ENCODE measurements at regions not wholly inside any gene's neighbourhood (a gene's known extent, or its start where the extent isn't known, plus 50 kb on each side); places are given as distances from the start of the nearest gene placed in this dataset.

DNA sequence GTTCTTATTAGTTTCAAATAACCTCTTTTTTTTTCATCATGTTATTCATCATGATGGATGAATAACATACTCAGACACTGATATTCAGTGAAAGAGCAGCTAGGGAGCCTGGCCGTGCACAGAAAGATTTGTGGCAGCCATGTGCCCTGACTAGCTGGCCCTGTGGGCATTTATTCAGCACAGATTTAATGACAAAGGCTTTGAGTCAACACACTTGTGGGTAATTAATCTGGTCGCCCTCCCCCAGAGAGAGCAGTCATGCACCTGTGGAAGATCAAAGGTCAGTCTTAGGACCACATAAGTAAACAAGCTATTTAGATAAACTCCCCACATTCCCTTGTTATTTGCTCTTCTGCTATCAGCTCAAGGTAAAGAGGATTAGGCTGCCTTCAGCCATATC, 153.2 kb upstream of the HMCN1 start:
- DNase-seq (ENCODE audit: low read depth): no peak

DNA sequence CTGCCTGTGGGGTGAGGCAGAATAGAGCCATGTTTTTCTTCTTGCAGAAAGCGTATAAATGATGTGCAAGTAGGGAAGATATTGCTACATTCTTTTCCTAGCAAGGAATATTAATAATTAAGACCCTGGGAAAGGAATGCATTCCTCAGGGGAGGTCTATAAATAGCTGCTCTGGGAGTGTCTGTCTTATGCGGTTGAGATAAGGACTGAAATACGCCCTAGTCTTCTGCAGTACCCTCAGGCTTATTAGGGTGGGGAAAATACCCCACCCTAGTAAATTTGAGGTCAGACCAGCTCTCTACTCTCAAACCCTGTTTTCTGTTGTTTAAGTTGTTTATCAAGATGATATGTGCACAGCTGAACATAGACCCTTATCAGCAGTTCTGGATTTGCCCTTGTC, 155.9 kb upstream of the HMCN1 start:
- DNase-seq (ENCODE audit: low read depth): no peak

- DNase-seq (ENCODE audit: low read depth): no peak
Observed at GRCh38 chr1:185574139-185574875, 159.9 kb upstream of the HMCN1 start.

DNA sequence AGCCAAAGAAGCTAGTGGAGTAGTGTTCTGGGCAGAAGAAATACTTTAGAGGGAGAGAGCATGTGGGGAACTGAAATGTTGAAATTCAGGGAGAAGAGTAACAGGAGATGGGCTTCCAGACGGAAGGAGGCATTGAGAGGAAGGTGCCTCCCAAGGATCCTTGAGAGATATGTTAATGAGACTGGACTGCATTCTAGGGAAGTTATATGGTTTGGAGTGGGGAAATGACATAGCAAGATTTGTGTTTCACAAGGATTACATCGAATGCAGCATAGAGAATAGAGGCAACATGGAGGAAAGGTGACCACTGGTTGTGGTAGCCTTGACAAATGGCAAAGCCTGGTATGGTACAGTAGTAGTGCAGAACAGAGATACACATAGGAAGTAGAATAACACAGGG, 160.5 kb upstream of the HMCN1 start:
- DNase-seq (ENCODE audit: low read depth): no peak

DNA sequence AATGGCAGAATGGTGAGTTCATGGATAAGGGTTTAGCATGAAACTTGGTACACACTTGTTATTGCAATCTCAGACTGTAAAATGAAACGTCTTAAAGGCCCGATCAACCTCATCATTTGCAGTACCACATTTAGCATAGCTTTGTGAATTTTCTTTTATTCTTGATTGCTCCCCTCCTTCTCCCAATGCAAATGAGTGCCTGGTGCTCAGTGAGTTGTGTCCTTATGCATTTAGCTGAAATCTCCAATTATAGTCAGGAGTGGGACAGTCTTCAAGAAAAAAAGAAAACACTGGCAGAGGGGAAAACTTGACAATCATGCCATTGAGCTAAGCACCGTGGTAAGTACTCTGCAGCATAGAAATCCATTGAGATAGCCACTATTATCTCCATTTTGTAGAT, 161.0 kb upstream of the HMCN1 start:
- DNase-seq (ENCODE audit: low read depth): no peak

GRCh38 chr1:185570962-185571361, 163.2 kb upstream of the HMCN1 start:
- no peak for DNase-seq (ENCODE audit: low read depth)

- no peak for DNase-seq (ENCODE audit: low read depth)
Observed at GRCh38 chr1:185568155-185569123, 165.8 kb upstream of the HMCN1 start.

DNA sequence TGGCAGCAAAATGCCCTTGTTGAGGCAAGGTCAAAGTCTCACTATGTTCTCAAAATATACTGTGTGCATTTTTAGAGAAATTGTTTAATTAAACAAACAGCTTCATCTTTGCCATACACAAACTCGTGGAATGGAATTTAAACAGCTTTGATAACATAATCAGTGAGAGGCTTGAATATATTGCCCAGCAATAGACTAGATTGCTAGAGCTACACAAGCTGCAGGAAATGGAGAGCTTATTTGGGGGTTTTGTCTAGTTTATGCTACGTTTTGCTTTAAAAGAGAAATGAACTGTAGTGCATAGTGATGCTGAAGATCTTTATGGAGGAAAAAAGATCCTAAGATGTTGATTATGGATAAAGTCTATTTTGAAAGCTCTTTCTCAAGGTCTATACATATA, 166.8 kb upstream of the HMCN1 start:
- DNase-seq (ENCODE audit: low read depth): no peak

- DNase-seq (ENCODE audit: low read depth): no peak
Observed at GRCh38 chr1:185566995-185567394, 167.2 kb upstream of the HMCN1 start.

- no peak for DNase-seq (ENCODE audit: low read depth)
Observed at GRCh38 chr1:185565302-185565701, 168.9 kb upstream of the HMCN1 start.

GRCh38 chr1:185564816-185565215, 169.4 kb upstream of the HMCN1 start:
- DNase-seq (ENCODE audit: low read depth): no peak

- DNase-seq (ENCODE audit: low read depth): no peak
Observed at GRCh38 chr1:185562461-185563359, 171.5 kb upstream of the HMCN1 start.

- no peak for DNase-seq (ENCODE audit: low read depth)
Observed at GRCh38 chr1:185561629-185562028, 172.6 kb upstream of the HMCN1 start.

DNA sequence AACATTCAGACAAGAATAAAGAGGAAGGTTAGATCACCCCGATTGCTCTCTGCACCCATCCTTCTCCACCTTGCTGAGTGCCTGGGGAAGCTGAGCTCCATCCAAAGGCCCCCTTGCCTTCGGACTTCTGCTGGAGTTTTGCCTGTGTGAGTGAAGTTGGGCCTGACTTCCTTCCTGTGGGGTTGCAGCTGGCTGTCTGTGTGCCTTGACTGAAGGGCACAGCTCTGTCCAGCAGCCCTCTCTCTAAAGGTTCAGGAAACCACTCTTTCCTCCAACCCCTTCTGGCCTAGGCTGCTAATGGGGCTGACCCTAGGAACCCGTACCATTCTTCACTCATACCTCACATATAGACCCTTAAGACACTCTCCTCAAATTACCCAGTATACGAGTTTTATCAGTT, 173.4 kb upstream of the HMCN1 start:
- DNase-seq (ENCODE audit: low read depth): no peak

DNA sequence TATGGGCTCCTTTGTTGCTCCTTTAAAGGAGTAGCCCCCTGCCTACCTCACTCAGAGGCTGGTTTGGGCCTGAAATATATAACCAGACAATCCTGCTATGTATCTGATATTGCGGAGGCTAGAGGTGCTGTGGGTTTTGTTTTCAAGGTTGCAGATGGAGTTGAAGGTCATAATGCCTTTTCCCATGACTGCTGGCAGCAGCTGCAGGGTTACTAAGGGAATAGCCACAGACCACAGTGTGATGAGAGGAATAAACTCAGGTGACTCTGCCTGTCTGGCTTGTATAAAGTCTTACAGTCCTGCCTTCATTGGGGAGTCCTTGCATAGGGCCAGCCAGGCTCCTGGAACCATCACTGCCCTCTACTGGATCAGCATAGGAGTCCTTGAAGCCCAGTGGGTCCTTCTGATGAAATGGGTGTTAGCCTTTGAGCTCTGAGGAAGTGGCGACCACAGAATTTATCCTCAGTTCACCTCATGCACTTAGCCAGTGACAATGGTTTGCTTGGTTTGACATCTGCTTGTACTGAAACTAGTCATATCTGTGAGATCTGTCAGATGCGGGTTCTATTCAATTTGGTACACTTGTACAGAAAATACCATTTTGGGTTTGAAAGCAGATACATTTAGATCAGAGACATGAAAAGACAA, 174.4 kb upstream of the HMCN1 start:
- DNase-seq (ENCODE audit: low read depth): no peak

DNA sequence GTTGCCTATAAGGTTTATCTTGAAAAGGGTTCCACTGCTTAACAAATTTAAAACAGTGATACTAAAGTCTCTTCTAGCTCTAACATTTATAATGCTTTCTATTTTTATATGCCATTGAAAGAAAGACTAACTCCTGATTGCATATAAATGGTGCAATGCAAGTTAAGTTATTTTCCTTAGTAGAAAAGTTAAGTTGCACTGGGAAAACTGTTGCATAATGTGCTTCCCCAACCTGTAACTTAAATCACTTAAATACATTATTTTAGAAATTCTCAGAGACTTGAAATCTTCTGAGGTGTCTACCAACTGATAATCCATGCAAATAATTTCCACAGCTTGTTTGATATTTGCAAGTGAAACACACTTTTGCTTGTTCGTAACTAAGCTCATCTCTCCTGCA, 175.0 kb upstream of the HMCN1 start:
- no peak for DNase-seq (ENCODE audit: low read depth)

DNA sequence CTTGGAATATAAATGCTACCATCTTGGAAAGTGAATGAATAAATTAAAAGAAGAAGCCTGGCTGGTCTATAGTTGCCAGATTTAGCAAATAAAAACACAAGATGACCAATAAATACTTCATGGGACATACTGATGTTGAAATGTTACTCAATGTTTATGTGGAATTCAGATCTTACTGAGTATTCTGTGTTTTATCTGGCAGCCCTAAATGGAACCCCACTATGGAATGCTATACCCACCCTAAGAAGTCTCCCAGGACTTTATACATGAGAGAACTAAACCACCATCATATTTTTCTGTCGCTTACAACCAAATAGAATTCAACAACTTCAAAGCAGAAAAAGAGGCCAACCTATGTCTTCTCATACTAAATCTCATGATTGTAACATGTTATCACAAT, 177.6 kb upstream of the HMCN1 start:
- DNase-seq (ENCODE audit: low read depth): no peak

- DNase-seq (ENCODE audit: low read depth): no peak
Observed at GRCh38 chr1:185555743-185556142, 178.4 kb upstream of the HMCN1 start.

DNA sequence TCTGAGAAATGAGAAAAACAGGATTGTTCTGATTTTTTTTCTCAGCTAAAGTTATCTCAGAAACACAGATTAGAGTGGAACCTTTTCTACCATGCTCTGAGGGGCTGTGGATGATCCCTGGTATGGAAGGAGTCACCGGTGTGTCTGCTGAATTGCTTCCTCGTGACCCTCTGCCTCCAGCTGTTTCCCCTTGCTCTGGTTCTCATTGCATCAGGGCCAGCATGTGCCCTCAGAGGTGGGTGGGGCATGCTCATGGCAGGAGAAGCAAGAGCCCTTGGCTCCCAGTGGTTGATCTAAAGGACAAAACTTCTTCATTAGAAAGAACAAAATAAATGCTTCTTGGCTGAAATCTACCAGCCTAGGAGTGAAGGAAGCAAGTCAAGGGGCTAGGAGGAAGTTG, 183.2 kb upstream of the HMCN1 start:
- no peak for DNase-seq (ENCODE audit: low read depth)

GRCh38 chr1:185549906-185550305, 184.3 kb upstream of the HMCN1 start:
- no peak for DNase-seq (ENCODE audit: low read depth)

- DNase-seq (ENCODE audit: low read depth): no peak
Observed at GRCh38 chr1:185546029-185546428, 188.2 kb upstream of the HMCN1 start.

- no peak for DNase-seq (ENCODE audit: low read depth)
Observed at GRCh38 chr1:185541871-185542301, 192.3 kb upstream of the HMCN1 start.
